Superior temporal gyrus (tissue), 1 donor: ENCODE measurements at regions not wholly inside any gene's neighbourhood (a gene's known extent, or its start where the extent isn't known, plus 50 kb on each side); places are given as distances from the start of the nearest gene placed in this dataset.
A peak's percentile ranks its signal among the peaks of the same experiment; 100 is the strongest.

Experiments used
- DNase-seq: peaks from one replicate; pipeline ENCODE4 v3.0.0-alpha.2; 2016; ENCODE audit errors: extremely low spot score

DNA sequence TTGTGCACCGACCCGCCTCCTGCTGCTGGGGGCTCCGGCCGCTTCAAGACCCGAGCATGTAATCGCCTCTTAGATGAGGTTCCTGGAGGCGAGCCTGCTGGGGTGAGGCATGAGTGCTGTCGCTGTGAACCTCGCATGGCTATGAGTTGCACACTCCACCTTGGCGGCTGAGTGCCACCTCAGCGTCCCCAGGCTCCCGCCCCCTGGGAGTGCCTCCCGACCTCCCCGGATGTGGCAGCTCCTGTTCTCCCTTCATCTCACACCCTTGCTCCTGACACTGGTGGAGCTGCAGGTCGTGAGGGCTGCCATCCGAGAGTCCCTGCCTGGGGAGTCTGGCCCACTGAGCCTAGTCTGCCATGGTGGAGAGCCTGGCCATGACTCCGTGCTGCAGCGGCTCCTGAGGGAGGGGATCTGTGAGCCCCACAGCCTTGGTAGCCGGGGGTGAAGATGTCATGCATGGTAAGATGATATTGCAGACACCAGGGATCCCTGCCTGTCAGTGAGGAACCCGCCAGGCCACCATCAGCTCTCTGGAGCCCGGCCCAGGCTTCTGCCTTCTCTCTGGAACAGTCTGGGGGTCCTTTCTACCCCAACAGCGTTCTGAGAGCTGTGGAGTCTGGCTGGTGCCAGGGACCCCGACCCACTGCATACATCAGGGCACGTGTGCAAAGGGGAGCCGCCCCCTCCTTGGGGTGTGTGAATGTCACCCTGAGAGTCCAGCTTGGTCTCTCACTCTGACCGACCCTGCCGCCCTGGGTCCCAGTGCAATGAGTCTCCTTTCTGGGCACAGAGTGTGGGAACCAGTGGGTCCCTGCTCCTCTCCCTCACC lies 61.6 kb upstream of the HS6ST1 start:
- no peak for DNase-seq

- DNase-seq, result no peak
These were observed 62.6 kb upstream of the HS6ST1 start for GRCh38 chr2:128380961-128381938.

GRCh38 chr2:128384446-128384845 lies 65.8 kb upstream of the HS6ST1 start:
- no peak for DNase-seq

DNA sequence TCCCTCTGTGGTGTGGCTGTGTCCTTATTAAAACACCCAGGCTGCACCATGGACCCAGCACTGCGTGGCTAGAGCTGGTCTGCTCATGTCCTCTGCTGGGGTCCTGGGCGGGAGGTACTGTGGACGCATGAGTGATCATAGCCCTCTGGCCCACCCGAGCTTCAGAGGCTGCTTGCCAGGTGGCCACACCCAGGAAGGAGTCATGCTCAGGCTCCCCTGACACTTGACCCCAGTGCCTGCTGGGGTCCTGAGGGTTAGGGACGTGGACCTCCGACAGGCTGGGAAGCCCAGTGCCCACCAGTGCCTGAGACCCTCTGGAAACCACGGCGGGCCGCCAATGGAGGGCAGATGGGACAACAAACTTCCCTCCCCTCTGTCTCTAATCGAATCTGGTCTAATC lies 66.3 kb upstream of the HS6ST1 start:
- no peak for DNase-seq

DNA sequence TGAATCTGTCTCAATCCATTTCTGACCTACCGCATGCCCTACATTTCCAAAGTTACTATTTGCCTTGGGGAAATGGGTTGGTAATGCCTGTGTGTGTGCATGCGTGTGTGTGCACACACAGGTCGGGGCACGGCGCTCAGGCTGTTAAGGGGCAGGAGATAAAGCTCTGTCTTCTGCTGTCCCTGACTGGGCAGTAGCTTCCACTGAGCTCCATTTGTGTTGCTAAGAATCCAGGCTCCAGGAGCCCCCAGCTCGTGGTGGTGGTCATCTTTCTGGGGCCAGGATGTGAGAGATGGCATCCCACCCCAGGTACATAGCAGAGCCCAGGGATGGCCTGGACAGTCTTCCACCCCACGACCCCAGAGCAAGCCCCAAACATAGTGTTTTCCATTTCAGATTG lies 66.7 kb upstream of the HS6ST1 start:
- DNase-seq, result no peak

GRCh38 chr2:128386066-128386465 lies 67.4 kb upstream of the HS6ST1 start:
- no peak for DNase-seq

DNA sequence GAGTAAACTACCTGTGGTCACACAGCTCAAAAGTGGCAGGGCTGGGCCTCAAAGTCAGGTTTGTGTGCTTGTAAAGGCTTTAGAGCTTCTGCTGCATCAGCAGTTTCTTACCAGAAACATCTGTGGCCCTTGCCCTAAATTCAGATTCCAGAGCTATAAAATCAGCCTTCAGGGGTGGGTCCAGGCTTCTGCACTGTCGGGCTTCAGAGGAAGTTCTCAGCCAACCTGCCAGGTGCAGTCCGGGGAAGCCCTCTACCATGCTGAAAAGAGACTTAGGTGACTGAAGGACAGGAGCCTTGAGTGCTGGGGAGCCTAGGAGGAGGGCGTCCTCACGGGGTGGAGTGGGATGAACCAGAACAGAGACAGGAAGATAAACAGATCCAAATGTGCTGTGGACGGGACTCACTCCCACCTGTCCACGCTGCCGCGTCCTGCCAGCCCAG lies 69.9 kb upstream of the HS6ST1 start:
- DNase-seq, result no peak

DNA sequence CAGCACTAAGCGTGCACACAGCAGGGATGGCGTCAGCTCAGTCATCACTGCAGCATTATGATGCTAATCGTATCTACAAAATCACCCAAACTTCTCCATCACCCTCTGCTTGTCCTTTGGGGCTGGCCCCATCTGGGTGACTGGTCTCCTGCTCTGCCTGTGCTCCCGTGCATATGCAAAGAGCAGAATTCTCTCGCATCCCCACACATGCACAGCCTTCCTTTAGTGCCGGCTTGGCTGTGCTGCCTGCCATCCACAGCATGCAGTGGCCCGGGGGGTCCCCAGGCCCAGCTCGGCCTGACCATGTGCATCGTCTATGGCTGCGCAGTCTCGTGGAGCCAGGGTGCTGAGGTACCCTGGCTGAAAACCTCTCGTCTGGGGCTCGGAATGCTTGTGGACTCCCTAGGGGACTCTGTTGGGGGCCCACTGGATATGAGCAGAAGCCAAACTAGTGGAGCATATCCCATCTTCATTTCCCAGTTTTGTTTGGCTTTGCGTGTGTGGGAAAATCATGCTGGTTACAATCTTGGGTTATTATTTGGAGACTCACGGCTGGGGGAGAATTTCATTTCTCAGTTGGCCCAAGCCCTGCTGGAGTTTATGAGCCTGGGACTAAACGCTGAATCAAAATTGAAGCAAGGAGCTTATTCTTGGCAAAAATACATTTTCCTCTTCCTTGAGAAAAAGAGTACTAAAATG lies 70.9 kb upstream of the HS6ST1 start:
- no peak for DNase-seq

DNA sequence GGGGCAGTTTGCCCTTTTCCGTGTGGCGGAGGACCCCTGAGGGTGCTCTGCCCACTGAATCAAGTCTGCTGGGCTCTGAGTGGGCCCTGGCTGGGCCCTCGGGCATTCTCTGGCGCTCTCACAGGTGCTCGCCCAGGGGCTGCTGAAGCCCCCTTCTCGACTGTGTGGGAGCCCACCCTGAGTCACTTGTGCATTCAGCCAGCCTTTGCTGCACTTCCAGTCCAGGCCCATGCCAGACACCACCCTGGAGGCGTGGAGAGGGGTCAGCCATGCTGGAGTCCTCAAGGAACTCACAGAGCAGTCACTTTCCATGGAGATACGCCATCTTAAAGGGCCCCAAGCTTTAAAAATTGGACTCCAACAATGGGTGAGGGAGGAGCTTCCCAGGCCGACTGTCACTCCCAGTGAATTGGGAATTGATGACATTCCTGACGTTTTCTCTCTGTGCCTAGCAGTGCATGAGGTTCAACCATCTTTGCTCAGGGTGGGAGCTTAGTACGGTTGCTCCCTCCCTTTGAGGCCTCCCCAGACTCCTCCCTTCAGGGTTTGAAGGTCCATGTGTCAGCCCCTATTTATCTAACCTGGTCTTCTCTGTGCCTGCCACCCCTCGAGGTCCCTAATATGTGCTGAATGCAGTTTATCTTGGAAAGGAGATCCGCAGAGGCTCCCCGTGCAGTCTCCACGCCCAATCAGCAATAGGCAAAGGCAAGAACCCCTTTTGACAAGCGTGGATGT lies 71.8 kb upstream of the HS6ST1 start:
- DNase-seq, result no peak

DNA sequence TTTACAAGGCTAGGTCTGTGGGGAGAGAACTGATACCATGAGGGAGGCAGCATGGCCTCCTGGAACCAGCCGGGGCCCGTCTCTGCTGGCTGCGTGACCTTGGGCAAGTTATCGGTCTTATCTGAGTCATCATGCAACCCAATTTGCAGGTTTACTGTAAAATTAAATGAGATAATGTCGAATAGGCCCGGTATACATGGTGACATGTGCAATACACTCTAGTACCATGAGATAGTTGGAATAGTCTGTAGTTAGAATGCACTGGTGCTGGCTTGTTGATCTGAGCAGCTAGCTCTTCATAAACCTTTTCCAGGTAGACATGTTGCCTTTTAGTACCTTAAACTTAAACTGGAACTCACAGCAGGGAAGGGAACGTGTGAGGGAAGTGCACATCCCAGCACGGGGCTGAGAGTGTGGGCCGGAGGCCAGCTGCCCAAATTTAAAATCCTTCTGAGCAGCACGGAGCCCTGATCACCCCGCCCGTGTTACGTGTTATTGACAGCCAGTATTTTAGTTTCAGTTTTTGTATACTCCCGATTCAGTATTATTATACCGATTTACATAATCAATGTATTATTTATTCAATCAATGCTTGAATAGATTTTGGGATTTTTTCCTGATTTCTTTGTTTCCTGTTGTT lies 72.4 kb upstream of the HS6ST1 start:
- no peak for DNase-seq

- no peak for DNase-seq
These were observed 73.0 kb upstream of the HS6ST1 start for GRCh38 chr2:128391679-128392078.

DNA sequence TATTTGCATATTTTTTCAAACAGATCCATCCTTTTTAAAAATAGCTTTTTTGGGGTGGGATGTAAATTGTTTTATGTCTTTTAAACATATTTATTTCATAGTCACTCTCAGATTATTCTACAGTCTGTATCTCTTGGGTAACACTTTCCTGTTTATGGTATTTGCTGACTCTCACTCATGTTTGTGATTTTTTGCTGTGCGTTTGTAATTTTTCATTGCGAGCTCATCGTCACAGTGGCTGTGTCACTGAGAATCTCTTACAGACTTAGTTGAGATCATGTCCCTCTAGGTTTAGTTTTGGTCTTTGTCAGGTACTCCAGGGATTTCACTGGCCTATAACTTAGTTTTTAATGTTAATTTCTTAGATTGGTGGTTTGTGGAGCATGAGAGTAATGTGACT lies 73.5 kb upstream of the HS6ST1 start:
- no peak for DNase-seq

DNA sequence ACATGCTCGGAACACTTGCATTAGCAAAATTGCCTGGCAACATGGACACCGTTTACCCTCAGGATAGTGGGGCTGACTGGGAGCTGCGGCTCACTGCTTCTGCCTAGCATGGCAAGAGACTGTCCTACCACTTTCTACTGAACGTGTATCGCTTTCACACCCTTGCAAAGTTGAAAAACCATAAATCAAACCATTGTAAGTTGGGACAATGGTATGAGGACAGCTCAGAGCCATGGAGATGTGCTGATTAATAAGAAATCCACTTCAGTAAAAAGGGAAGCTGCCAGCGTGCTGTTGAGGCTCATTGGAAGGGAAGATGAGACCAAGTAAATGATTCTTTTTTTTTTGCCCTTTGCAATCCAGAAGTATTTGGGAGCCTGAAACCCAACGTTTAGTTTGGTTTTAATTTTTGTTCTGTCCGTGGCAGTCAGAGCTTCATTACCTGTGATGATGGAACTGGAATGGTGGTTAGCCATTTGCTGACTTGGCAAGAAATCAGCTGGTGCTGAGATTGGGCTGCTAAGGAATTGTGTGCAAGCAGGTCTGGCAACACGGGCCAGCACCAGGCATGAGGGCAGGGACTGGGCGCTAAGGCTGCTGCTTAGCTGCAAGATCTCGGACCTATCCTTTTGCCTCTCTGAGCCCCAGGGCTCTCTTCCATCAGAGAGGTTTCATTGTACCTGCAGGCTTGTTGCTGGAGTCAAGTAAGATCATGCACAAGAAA lies 75.5 kb upstream of the HS6ST1 start:
- no peak for DNase-seq

- DNase-seq, result no peak
These were observed 76.5 kb upstream of the HS6ST1 start for GRCh38 chr2:128395196-128395595.

DNA sequence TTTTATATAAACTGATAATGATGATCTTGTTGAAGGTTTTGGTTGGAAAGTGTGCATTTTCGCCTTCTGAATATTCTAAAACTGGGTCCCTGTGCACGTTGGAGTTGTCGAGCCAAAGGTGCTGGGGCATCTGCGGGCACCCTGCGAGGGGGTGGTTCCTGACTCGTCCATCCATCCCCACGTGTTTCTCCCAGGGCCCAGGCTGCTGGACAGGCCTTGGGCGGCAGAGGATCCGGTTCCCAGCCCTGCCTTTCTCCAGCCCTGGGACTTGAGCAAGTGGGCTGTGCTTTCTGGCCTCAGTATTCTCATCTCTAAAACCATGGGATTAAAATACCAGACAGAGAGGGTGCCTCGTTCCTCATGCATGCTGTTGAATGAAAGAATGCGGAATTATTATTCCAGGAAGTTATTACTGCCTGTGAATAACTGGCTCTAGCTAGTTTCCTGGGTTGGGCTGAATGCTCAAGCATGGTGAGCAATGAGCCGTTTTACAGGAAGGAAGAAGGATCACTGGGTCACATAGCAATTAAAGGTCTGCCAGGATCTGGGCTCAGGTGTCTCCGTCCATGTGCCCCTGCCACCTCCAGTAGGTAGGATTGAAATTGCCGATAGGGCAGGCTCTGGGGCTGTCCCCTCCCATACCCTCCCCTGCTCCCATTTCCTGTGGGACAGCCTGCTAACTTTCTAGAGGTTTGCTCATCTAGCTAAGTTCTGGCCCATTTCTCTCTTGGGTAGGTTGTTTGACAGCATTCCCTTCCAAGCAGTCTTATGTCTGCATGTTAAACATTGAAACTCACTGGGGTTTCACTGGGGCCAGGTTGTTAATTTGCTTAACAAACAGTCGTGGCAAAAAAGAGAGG lies 77.2 kb upstream of the HS6ST1 start:
- no peak for DNase-seq

GRCh38 chr2:128396500-128396891 lies 77.8 kb upstream of the HS6ST1 start:
- DNase-seq, result no peak

GRCh38 chr2:128396946-128397345 lies 78.3 kb upstream of the HS6ST1 start:
- DNase-seq, result no peak

DNA sequence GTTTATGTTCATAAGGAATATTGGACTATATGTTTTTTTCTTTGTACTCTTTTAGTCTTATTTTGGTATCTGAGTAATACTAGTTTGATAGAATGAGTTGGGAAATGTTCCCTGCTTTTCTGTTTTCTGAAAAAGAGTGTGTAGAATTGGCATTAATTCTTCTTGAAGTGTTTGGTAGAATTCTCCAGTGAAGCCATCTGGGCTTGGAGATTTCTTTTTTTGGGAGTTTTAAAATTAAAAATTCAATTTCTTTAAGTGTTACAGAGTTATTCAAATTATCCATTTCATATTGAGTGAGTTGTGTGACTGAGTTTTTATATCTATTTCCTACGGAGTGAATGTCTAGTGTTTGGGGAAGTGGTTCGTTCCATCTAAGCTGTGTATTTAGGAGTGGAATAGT lies 80.6 kb upstream of the HS6ST1 start:
- DNase-seq, result peak; percentile 37

- DNase-seq, result no peak
These were observed 81.1 kb upstream of the HS6ST1 start for GRCh38 chr2:128399690-128400291.
